Testis (tissue), 2 donors: ENCODE measurements at regions not wholly inside any gene's neighbourhood (a gene's known extent, or its start where the extent isn't known, plus 50 kb on each side); places are given as distances from the start of the nearest gene placed in this dataset.

ENCODE experiments used
- CTCF ChIP-seq, 3 experiments: fragments of 450-650 bp in 2 of 3; fragments of 200-600 bp in 1 of 3; sonication (generic) in 1 of 3; IDR thresholded peaks; one replicate each; pipeline ENCODE4 v1.5.1; 2016 to 2019; ENCODE audit warnings: antibody characterized with exemption in 3 of 3, mild to moderate bottlenecking in 2 of 3, moderate library complexity in 1 of 3
- POLR2A ChIP-seq: fragments of 450-650 bp; IDR thresholded peaks from one replicate; pipeline ENCODE4 v1.6.1; 2017; ENCODE audit warnings: antibody characterized with exemption, mild to moderate bottlenecking, moderate library complexity

- no peak for TF ChIP-seq CTCF (IDR thresholded peaks at IDR 0.05)
- no peak for TF ChIP-seq POLR2A
Observed at GRCh38 chr20:39619271-39619785, 657.2 kb downstream of the DHX35 start.
